T follicular helper cell (primary cell): ENCODE measurements at regions not wholly inside any gene's neighbourhood (a gene's known extent, or its start where the extent isn't known, plus 50 kb on each side); places are given as distances from the start of the nearest gene placed in this dataset.
"Not testable (repeated sequence)": the region's sequence is repeated elsewhere in the genome, so short reads cannot be mapped to it uniquely, and the experiment has no call there.

Experiments used
- DNase-seq: peaks from one replicate; pipeline ENCODE4 v3.0.0-alpha.2; 2020; ENCODE audit warnings: low read depth

GRCh38 chr2:160583813-160584537 lies 90.4 kb upstream of the RBMS1 start:
- no peak for DNase-seq

- DNase-seq = no peak
Observed at GRCh38 chr2:160584972-160585494, 91.4 kb upstream of the RBMS1 start.

GRCh38 chr2:160590664-160591063 lies 97.1 kb upstream of the RBMS1 start:
- no peak for DNase-seq

GRCh38 chr2:160592401-160592800 lies 98.8 kb upstream of the RBMS1 start:
- DNase-seq = no peak

- DNase-seq = no peak
Observed at GRCh38 chr2:160592993-160593392, 99.4 kb upstream of the RBMS1 start.

GRCh38 chr2:160596441-160596840 lies 102.8 kb upstream of the RBMS1 start:
- no peak for DNase-seq

GRCh38 chr2:160600437-160600836 lies 106.8 kb upstream of the RBMS1 start:
- not testable (repeated sequence) for DNase-seq

- no peak for DNase-seq
Observed at GRCh38 chr2:160602073-160602472, 108.5 kb upstream of the RBMS1 start.

GRCh38 chr2:160603771-160604510 lies 110.3 kb upstream of the RBMS1 start:
- DNase-seq = no peak

GRCh38 chr2:160606341-160606740 lies 112.7 kb upstream of the RBMS1 start:
- DNase-seq = no peak

GRCh38 chr2:160608599-160608998 lies 115.0 kb upstream of the RBMS1 start:
- DNase-seq = no peak

GRCh38 chr2:160609346-160609745 lies 115.7 kb upstream of the RBMS1 start:
- DNase-seq = no peak

- DNase-seq = no peak
Observed at GRCh38 chr2:160610041-160610440, 116.4 kb upstream of the RBMS1 start.

- no peak for DNase-seq
Observed at GRCh38 chr2:160612266-160612856, 118.8 kb upstream of the RBMS1 start.

GRCh38 chr2:160613466-160614153 lies 120.0 kb upstream of the RBMS1 start:
- no peak for DNase-seq

GRCh38 chr2:160614391-160614790 lies 120.8 kb upstream of the RBMS1 start:
- DNase-seq = no peak

GRCh38 chr2:160615706-160616105 lies 122.1 kb upstream of the RBMS1 start:
- no peak for DNase-seq

GRCh38 chr2:160616149-160616548 lies 122.5 kb upstream of the RBMS1 start:
- DNase-seq = no peak

GRCh38 chr2:160621748-160622147 lies 128.1 kb upstream of the RBMS1 start:
- no peak for DNase-seq

GRCh38 chr2:160628020-160628637 lies 134.5 kb upstream of the RBMS1 start:
- DNase-seq = not testable (repeated sequence)

- DNase-seq = no peak
Observed at GRCh38 chr2:160628811-160629210, 135.2 kb upstream of the RBMS1 start.
